Esophagus muscularis mucosa (tissue), 4 donors: ENCODE measurements at regions not wholly inside any gene's neighbourhood (a gene's known extent, or its start where the extent isn't known, plus 50 kb on each side); places are given as distances from the start of the nearest gene placed in this dataset.

Experiments
- DNase-seq: peaks from one replicate; pipeline ENCODE4 v3.0.0-alpha.2; 2017; ENCODE audit errors: extremely low spot score
- H3K27ac ChIP-seq, 4 donors: fragments of 200-600 bp; sonication (generic); replicated peaks in 1 of 4; 1 replicate in 3 of 4; 2 replicates in 1 of 4; pipeline ENCODE4 v1.5.1; 2016 to 2019; ENCODE audit warnings: mild to moderate bottlenecking in 1 of 4
- H3K27me3 ChIP-seq, 4 donors: fragments of 200-600 bp; sonication (generic); one replicate each; pipeline versions ENCODE4 v1.5.1 to v1.6.0; 2016 to 2019
- H3K36me3 ChIP-seq, 4 donors: fragments of 200-600 bp; sonication (generic); one replicate each; pipeline ENCODE4 v1.5.1; 2016 to 2019
- H3K4me1 ChIP-seq, 4 donors: fragments of 200-600 bp; sonication (generic); one replicate each; pipeline ENCODE4 v1.5.1; 2016 to 2019
- H3K4me3 ChIP-seq, 4 donors: fragments of 200-600 bp; sonication (generic); 1 replicate in 2 of 4; 2 replicates in 2 of 4; pipeline ENCODE4 v1.5.1; 2016 to 2019; ENCODE audit warnings: mild to moderate bottlenecking in 4 of 4, moderate library complexity in 1 of 4
- H3K9me3 ChIP-seq, 4 donors: fragments of 200-600 bp; sonication (generic); 1 replicate in 3 of 4; 2 replicates in 1 of 4; pipeline ENCODE4 v1.5.1; 2016 to 2019
- EP300 ChIP-seq: sonication (generic); formaldehyde crosslinking; IDR thresholded peaks from one replicate; pipeline ENCODE4 v1.6.1; 2017; ENCODE audit warnings: antibody characterized with exemption
- POLR2A ChIP-seq: fragments of 450-650 bp; IDR thresholded peaks from one replicate; pipeline ENCODE4 v1.6.1; 2017; ENCODE audit warnings: antibody characterized with exemption, moderate library complexity, mild to moderate bottlenecking, low read depth
- POLR2AphosphoS5 ChIP-seq, 2 donors: sonication (generic); formaldehyde crosslinking; IDR thresholded peaks; one replicate each; pipeline ENCODE4 v1.6.1; 2017; ENCODE audit warnings: antibody characterized with exemption in 2 of 2
- WGBS: methylation state at CpG from one replicate; pipeline ENCODE4 v1.1.5; 2018; 5-methylcytosine and 5-hydroxymethylcytosine counted together
- intact Hi-C: fragments of 100-400 bp; cut with DNase I; formaldehyde crosslinking; loops from one replicate; pipeline ENCODE4 v1.15.1; 2023
- TF ChIP-seq, protein P1 (sequence below), 3 experiments: fragments of 200-600 bp in 2 of 3; fragments of 450-650 bp in 1 of 3; sonication (generic) in 2 of 3; IDR thresholded peaks; one replicate each; pipeline ENCODE4 v1.5.1; 2017 to 2019; ENCODE audit warnings: antibody characterized with exemption in 3 of 3, mild to moderate bottlenecking in 2 of 3, moderate library complexity in 1 of 3

- no peaks in the 10 kb centered on the region for H3K9me3 ChIP-seq
- no peak overlapping the region for H3K27ac ChIP-seq
- H3K4me1 ChIP-seq = no peaks in the 10 kb centered on the region
- intact Hi-C loops = no loop called here
- WGBS = 82% methylated on average over 2 of the region's 2 CpGs
- H3K4me3 ChIP-seq = no peak overlapping the region
- H3K36me3 ChIP-seq = no peaks in the 10 kb centered on the region
- TF ChIP-seq POLR2A (no peak), EP300 (no peak), POLR2AphosphoS5 (IDR thresholded peaks at IDR 0.05) (no peak)
- TF ChIP-seq, protein P1, sequence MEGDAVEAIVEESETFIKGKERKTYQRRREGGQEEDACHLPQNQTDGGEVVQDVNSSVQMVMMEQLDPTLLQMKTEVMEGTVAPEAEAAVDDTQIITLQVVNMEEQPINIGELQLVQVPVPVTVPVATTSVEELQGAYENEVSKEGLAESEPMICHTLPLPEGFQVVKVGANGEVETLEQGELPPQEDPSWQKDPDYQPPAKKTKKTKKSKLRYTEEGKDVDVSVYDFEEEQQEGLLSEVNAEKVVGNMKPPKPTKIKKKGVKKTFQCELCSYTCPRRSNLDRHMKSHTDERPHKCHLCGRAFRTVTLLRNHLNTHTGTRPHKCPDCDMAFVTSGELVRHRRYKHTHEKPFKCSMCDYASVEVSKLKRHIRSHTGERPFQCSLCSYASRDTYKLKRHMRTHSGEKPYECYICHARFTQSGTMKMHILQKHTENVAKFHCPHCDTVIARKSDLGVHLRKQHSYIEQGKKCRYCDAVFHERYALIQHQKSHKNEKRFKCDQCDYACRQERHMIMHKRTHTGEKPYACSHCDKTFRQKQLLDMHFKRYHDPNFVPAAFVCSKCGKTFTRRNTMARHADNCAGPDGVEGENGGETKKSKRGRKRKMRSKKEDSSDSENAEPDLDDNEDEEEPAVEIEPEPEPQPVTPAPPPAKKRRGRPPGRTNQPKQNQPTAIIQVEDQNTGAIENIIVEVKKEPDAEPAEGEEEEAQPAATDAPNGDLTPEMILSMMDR (IDR thresholded peaks at IDR 0.05) = no peak
- no peaks in the 10 kb centered on the region for H3K27me3 ChIP-seq
- no peak for DNase-seq
These were observed 1110.6 kb downstream of the DTWD2 start for GRCh38 chr5:117877731-117878130.

DNA sequence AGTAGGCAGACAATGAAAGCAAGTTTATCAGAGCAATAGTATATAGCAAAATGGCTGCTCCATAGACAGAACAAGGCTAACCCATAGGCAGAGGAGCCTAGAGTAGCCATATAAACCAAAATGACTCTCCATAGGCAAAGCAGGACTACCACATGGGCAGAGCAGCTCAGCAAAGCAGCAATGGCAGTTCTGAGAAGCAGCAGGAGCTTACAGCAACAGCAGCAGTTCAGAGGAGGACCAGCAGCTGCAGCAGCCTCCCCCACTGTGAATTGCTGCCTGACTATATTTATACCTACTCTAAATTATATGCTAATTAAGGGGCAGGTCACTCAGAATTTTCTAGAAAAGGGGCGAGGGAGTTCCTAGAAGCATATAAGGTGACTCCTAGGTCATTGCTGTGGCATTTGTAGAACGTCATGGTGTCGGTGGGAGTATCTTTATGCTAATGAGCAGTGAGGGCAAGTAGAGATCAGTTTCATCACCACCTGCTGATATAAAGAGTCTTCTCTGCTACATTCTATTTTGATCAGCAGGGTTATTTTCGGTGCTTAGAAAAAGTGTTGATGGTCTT lies 1115.5 kb downstream of the DTWD2 start:
- no peak for DNase-seq
- Histone ChIP-seq H3K4me1 (no peaks in the 10 kb centered on the region), H3K27me3 (no peaks in the 10 kb centered on the region), H3K4me3 (no peak overlapping the region), H3K9me3 (no peaks in the 10 kb centered on the region), H3K27ac (no peak overlapping the region), H3K36me3 (no peaks in the 10 kb centered on the region)
- 84% methylated on average over 4 of the region's 4 CpGs for WGBS
- no peak for TF ChIP-seq POLR2A
- TF ChIP-seq EP300 = no peak
- TF ChIP-seq, protein P1 (IDR thresholded peaks at IDR 0.05) = no peak
- no peak for TF ChIP-seq POLR2AphosphoS5 (IDR thresholded peaks at IDR 0.05)
- intact Hi-C loops = no loop called here

DNA sequence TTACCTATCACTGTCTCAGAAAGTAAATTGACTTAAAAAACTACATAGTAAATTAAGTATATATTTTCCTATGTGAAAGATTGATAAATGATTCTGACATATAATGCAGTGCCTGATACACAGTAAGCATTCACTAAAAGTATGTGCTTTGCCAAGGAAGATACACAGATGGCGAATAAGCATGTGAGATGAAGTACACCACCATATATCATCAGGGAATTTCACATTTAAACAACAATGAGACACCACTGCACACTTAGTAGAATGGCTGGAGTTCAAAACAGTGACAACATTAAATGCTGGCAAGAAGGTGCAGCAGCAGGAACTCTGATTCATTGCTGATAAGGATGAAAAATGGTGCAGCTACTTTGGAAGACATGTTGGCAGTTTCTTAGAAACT lies 1118.8 kb downstream of the DTWD2 start:
- Histone ChIP-seq H3K36me3 (no peaks in the 10 kb centered on the region), H3K9me3 (no peaks in the 10 kb centered on the region), H3K4me1 (no peaks in the 10 kb centered on the region), H3K27me3 (no peaks in the 10 kb centered on the region), H3K4me3 (no peak overlapping the region), H3K27ac (no peak overlapping the region)
- intact Hi-C loops = no loop called here
- TF ChIP-seq POLR2A (no peak), POLR2AphosphoS5 (IDR thresholded peaks at IDR 0.05) (no peak), EP300 (no peak)
- TF ChIP-seq, protein P1 (IDR thresholded peaks at IDR 0.05) = no peak
- DNase-seq = no peak
- 73% methylated on average over 1 of the region's 1 CpG for WGBS

- DNase-seq = no peak
- intact Hi-C loops = no loop called here
- Histone ChIP-seq H3K4me1 (no peaks in the 10 kb centered on the region), H3K27ac (no peak overlapping the region), H3K9me3 (no peaks in the 10 kb centered on the region), H3K36me3 (no peaks in the 10 kb centered on the region), H3K27me3 (no peaks in the 10 kb centered on the region), H3K4me3 (no peak overlapping the region)
- WGBS = 94% methylated on average over 2 of the region's 2 CpGs
- TF ChIP-seq, protein P1 (IDR thresholded peaks at IDR 0.05) = no peak
- TF ChIP-seq POLR2AphosphoS5 (IDR thresholded peaks at IDR 0.05) = no peak
- TF ChIP-seq EP300 = no peak
- TF ChIP-seq POLR2A = no peak
These were observed 1124.6 kb downstream of the DTWD2 start for GRCh38 chr5:117863586-117864296.
